Endodermal cell (in vitro differentiated cells): ENCODE measurements at regions not wholly inside any gene's neighbourhood (a gene's known extent, or its start where the extent isn't known, plus 50 kb on each side); places are given as distances from the start of the nearest gene placed in this dataset.

Experiments
- DNase-seq: peaks from one replicate; pipeline ENCODE4 v3.0.0-alpha.2; 2017
- H3K27ac ChIP-seq: 2 replicates; pipeline ENCODE4 v1.5.1; 2013; ENCODE audit warnings: mild to moderate bottlenecking, low read depth, low read length, moderate library complexity
- H3K27me3 ChIP-seq: 2 replicates; pipeline ENCODE4 v1.6.1; 2013; ENCODE audit warnings: mild to moderate bottlenecking, low read length, moderate library complexity; ENCODE audit not compliant: insufficient read depth, control insufficient read depth, poor library complexity, severe bottlenecking
- H3K36me3 ChIP-seq: 2 replicates; pipeline ENCODE4 v1.7.0; 2013; ENCODE audit warnings: mild to moderate bottlenecking, low read length, moderate library complexity; ENCODE audit not compliant: control insufficient read depth, insufficient read depth
- H3K4me1 ChIP-seq: one replicate; pipeline ENCODE4 v1.7.0; 2013; ENCODE audit warnings: low read length; ENCODE audit not compliant: control insufficient read depth, insufficient read depth
- H3K4me3 ChIP-seq: 2 replicates; pipeline ENCODE4 v1.5.1; 2013; ENCODE audit warnings: mild to moderate bottlenecking, low read length, moderate library complexity
- H3K9ac ChIP-seq: 2 replicates; pipeline ENCODE4 v1.6.1; 2013; ENCODE audit warnings: mild to moderate bottlenecking, low read length, moderate library complexity; ENCODE audit not compliant: poor library complexity, severe bottlenecking; ENCODE audit errors: extremely low read depth
- H3K9me3 ChIP-seq: 2 replicates; pipeline ENCODE4 v1.6.1; 2013; ENCODE audit warnings: mild to moderate bottlenecking, low read length, moderate library complexity; ENCODE audit not compliant: control insufficient read depth
- H3K27ac Mint-ChIP-seq: 2 replicates; pipeline ENCODE4 v1.8.0; 2020; ENCODE audit warnings: mixed read lengths
- H3K27me3 Mint-ChIP-seq: 2 replicates; pipeline ENCODE4 v1.8.0; 2021; ENCODE audit warnings: mild to moderate bottlenecking, mixed read lengths; ENCODE audit not compliant: insufficient read depth
- H3K36me3 Mint-ChIP-seq: 2 replicates; pipeline ENCODE4 v1.8.0; 2020; ENCODE audit warnings: low read depth, mixed read lengths
- H3K4me1 Mint-ChIP-seq: 2 replicates; pipeline ENCODE4 v1.8.0; 2020; ENCODE audit warnings: mixed read lengths
- H3K4me3 Mint-ChIP-seq: 2 replicates; pipeline ENCODE4 v1.8.0; 2020; ENCODE audit warnings: mild to moderate bottlenecking, moderate library complexity, mixed read lengths
- H3K9me3 Mint-ChIP-seq: 2 replicates; pipeline ENCODE4 v1.8.0; 2020; ENCODE audit warnings: mild to moderate bottlenecking, mixed read lengths
- CTCF ChIP-seq: fragments of 200-600 bp; sonication (generic); conservative IDR thresholded peaks from 2 replicates; pipeline ENCODE4 v1.5.0; 2021; ENCODE audit warnings: antibody characterized with exemption, mild to moderate bottlenecking
- WGBS, 2 experiments: methylation state at CpG; one replicate each; pipeline versions ENCODE4 v1.1.5 to v1.1.7; 2013; ENCODE audit warnings: missing lambda C conversion rate in 2 of 2, mixed read lengths in 1 of 2; ENCODE audit not compliant: insufficient coverage in 1 of 2, insufficient read length in 1 of 2; 5-methylcytosine and 5-hydroxymethylcytosine counted together

GRCh38 chr1:164337394-164337793 is 221.6 kb upstream of the PBX1 start:
- Mint-ChIP-seq H3K4me3 (no peak overlapping the region), H3K4me1 (no peaks in the 10 kb centered on the region), H3K9me3 (peaks cover 8% of the 10 kb centered on the region), H3K27ac (no peak overlapping the region), H3K36me3 (no peaks in the 10 kb centered on the region), H3K27me3 (peaks cover 2% of the 10 kb centered on the region)
- Histone ChIP-seq H3K36me3 (no peaks in the 10 kb centered on the region), H3K4me1 (no peaks in the 10 kb centered on the region), H3K4me3 (no peak overlapping the region), H3K9me3 (peaks cover 7% of the 10 kb centered on the region), H3K27me3 (no peaks in the 10 kb centered on the region), H3K27ac (no peak overlapping the region), H3K9ac (no peak overlapping the region)
- TF ChIP-seq CTCF: no peak
- WGBS, 2 experiments: 88% methylated on average over 2 of the region's 2 CpGs; no CpG with 5 or more reads in 1 of the 2 experiments
- DNase-seq: no peak

GRCh38 chr1:164337885-164338284 is 221.1 kb upstream of the PBX1 start:
- H3K9me3 Mint-ChIP-seq: peaks cover 8% of the 10 kb centered on the region
- H3K4me3 ChIP-seq: no peak overlapping the region
- WGBS, 2 experiments: 60 to 89% methylated on average over 1 of the region's 1 CpG
- TF ChIP-seq CTCF: no peak
- no peak for DNase-seq
- no peak overlapping the region for H3K4me3 Mint-ChIP-seq
- peaks cover 2% of the 10 kb centered on the region for H3K27me3 Mint-ChIP-seq
- no peak overlapping the region for H3K27ac Mint-ChIP-seq
- H3K36me3 ChIP-seq: no peaks in the 10 kb centered on the region
- H3K9ac ChIP-seq: no peak overlapping the region
- H3K4me1 Mint-ChIP-seq: no peaks in the 10 kb centered on the region
- no peaks in the 10 kb centered on the region for H3K4me1 ChIP-seq
- H3K36me3 Mint-ChIP-seq: no peaks in the 10 kb centered on the region
- H3K9me3 ChIP-seq: peaks cover 7% of the 10 kb centered on the region
- no peak overlapping the region for H3K27ac ChIP-seq
- no peaks in the 10 kb centered on the region for H3K27me3 ChIP-seq

GRCh38 chr1:164343189-164343588 is 215.8 kb upstream of the PBX1 start:
- Mint-ChIP-seq H3K4me3 (no peak overlapping the region), H3K27me3 (peaks cover 2% of the 10 kb centered on the region), H3K4me1 (no peaks in the 10 kb centered on the region), H3K36me3 (no peaks in the 10 kb centered on the region), H3K9me3 (peaks cover 16% of the 10 kb centered on the region), H3K27ac (no peak overlapping the region)
- no peaks in the 10 kb centered on the region for H3K36me3 ChIP-seq
- DNase-seq: no peak
- H3K27ac ChIP-seq: no peak overlapping the region
- no peaks in the 10 kb centered on the region for H3K27me3 ChIP-seq
- H3K9me3 ChIP-seq: peaks cover 7% of the 10 kb centered on the region
- 68 to 78% methylated on average over 2 of the region's 2 CpGs for WGBS, 2 experiments
- H3K4me1 ChIP-seq: no peaks in the 10 kb centered on the region
- no peak for TF ChIP-seq CTCF
- H3K9ac ChIP-seq: no peak overlapping the region
- no peak overlapping the region for H3K4me3 ChIP-seq
